H1 (cell line): ENCODE measurements at regions not wholly inside any gene's neighbourhood (a gene's known extent, or its start where the extent isn't known, plus 50 kb on each side); places are given as distances from the start of the nearest gene placed in this dataset.

ENCODE experiments used
- ATF3 ChIP-seq: IDR thresholded peaks from 2 replicates; pipeline ENCODE4 v1.6.1; 2011; ENCODE audit warnings: low read depth, mild to moderate bottlenecking, low read length; ENCODE audit not compliant: insufficient read depth
- BACH1 ChIP-seq: IDR thresholded peaks from 2 replicates; pipeline ENCODE4 v1.6.1; 2012; ENCODE audit warnings: low read length, improper control_type of control experiment
- CEBPB ChIP-seq: IDR thresholded peaks from 2 replicates; pipeline ENCODE4 v1.6.1; 2012; ENCODE audit warnings: low read depth, low read length
- CHD1 ChIP-seq: IDR thresholded peaks from 2 replicates; pipeline ENCODE4 v1.6.1; 2012; ENCODE audit warnings: low read depth, low read length, improper control_type of control experiment
- CHD7 ChIP-seq: fragments of 300-600 bp; sonication (generic); IDR thresholded peaks from 2 replicates; pipeline ENCODE4 v1.7.1; 2012; ENCODE audit warnings: low read length, moderate library complexity, mild to moderate bottlenecking, inconsistent platforms; ENCODE audit not compliant: insufficient replicate concordance
- CREB1 ChIP-seq: IDR thresholded peaks from 2 replicates; pipeline ENCODE4 v1.6.1; 2012; ENCODE audit warnings: inconsistent platforms
- EZH2 ChIP-seq: fragments of 200-600 bp; sonication (generic); IDR thresholded peaks from 2 replicates; pipeline ENCODE4 v1.7.1; 2012; ENCODE audit warnings: low read depth, mild to moderate bottlenecking, moderate library complexity, low read length, inconsistent platforms; ENCODE audit not compliant: severe bottlenecking
- KDM4A ChIP-seq: IDR thresholded peaks from one replicate; pipeline ENCODE4 v1.7.1; 2012; ENCODE audit warnings: low read depth, mild to moderate bottlenecking, moderate library complexity, low read length, inconsistent platforms; ENCODE audit not compliant: severe bottlenecking
- KDM5A ChIP-seq: fragments of 200-600 bp; IDR thresholded peaks from 2 replicates; pipeline ENCODE4 v1.7.1; 2012; ENCODE audit warnings: mild to moderate bottlenecking, low read length, inconsistent platforms, mixed read lengths
- MAFK ChIP-seq: IDR thresholded peaks from 2 replicates; pipeline ENCODE4 v1.6.1; 2012; ENCODE audit warnings: low read depth, mild to moderate bottlenecking, improper control_type of control experiment, low read length
- SUZ12 ChIP-seq: fragments of 200-600 bp; sonication (generic); IDR thresholded peaks from 2 replicates; pipeline ENCODE4 v1.6.1; 2012; ENCODE audit warnings: mild to moderate bottlenecking, inconsistent platforms, low read length, moderate library complexity, mixed read lengths

DNA sequence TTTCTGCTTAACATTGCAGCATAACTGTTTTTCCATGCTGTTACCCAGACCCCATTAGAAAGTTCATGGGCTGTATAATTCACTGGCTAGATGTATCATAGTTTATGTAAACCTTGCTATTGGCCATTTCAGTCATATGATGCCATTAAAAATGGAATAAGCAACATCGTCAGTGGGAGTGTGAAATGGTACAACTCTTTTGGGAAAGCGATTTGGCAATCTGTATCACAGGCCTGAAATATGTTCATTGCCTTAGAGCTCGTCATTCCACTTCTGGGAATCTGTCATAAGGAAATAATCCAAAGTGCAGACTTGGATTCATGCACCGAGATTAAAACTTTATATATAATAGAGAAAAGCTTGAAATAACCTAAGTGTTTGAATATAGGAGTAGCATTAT is 77.9 kb upstream of the KLF4 start (continued):
- TF ChIP-seq CHD7 = no peak
- TF ChIP-seq KDM4A = no peak
- no peak for TF ChIP-seq CREB1
- TF ChIP-seq CHD1 = no peak
- TF ChIP-seq BACH1 = no peak
- no peak for TF ChIP-seq KDM5A
- no peak for TF ChIP-seq SUZ12
- TF ChIP-seq ATF3 = no peak
- no peak for TF ChIP-seq EZH2
- TF ChIP-seq CEBPB = no peak
- TF ChIP-seq MAFK = no peak
